GM19452 (cell line): ENCODE measurements at regions not wholly inside any gene's neighbourhood (a gene's known extent, or its start where the extent isn't known, plus 50 kb on each side); places are given as distances from the start of the nearest gene placed in this dataset.

ENCODE experiments used
- ATAC-seq: cut with Tn5 transposase; IDR thresholded peaks from one replicate; pipeline ENCODE4 v1.9.1; 2021; ENCODE audit not compliant: unreplicated experiment

- no peak for ATAC-seq
These were observed 168.5 kb downstream of the TEX36 start for GRCh38 chr10:125514206-125515162.

DNA sequence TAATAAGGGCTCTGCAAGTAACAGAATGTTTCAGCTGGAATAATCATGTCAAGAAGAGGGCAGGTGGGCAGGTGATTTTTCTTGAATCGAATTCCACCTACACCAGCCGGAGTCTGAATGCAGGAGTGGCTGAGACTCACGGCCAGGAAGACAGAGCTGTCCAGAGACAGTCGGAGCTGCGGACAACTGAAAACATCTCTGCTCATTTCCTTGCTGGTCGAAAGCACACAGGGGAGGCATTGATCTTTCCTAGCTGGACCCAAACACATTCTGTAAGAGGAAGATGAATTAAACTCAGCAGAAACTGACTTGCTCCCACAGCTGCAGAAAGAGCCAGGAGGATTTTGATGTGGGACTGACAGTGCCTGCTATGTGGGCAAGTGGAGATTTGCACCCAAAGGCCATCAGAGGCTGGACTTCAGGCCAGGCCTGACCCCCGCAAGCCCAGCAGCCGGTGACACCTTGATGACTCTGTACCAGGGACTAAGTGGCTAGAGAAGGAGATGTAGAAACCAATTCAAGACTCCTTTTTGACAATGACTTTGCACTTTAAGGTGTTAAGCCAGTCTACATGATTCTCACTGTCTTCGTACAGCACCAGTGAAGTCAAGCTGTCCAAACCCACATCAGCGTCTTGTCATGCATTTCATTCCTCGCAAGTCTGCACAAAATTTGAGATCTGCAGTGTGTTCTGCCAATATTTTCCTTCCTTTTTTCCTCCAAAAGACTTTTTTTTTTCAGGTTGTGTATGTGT lies 169.4 kb downstream of the TEX36 start:
- ATAC-seq, result no peak

- ATAC-seq, result no peak
These were observed 172.0 kb downstream of the TEX36 start for GRCh38 chr10:125510998-125511397.

- no peak for ATAC-seq
These were observed 177.3 kb downstream of the TEX36 start for GRCh38 chr10:125505648-125506047.

GRCh38 chr10:125502276-125502675 lies 180.7 kb downstream of the TEX36 start:
- no peak for ATAC-seq

DNA sequence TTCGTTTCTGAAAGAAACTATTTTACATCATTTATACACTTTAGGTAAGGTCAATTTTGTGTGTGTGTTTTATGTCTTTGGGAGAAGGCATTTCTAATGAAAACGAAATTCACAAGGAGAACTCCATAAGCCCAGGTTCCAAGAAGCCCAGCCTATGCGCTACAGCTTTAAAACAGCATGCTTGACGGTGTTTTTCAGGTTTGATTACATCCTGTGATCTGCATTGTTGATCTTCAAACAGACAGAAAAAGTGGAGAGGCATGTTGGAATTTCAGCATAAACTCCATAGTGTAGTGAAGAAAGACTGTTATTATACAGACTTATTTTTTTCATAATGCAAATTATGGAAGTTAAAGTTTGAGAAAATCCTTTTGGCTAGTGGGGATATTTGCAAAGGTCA lies 187.6 kb downstream of the TEX36 start:
- no peak for ATAC-seq

DNA sequence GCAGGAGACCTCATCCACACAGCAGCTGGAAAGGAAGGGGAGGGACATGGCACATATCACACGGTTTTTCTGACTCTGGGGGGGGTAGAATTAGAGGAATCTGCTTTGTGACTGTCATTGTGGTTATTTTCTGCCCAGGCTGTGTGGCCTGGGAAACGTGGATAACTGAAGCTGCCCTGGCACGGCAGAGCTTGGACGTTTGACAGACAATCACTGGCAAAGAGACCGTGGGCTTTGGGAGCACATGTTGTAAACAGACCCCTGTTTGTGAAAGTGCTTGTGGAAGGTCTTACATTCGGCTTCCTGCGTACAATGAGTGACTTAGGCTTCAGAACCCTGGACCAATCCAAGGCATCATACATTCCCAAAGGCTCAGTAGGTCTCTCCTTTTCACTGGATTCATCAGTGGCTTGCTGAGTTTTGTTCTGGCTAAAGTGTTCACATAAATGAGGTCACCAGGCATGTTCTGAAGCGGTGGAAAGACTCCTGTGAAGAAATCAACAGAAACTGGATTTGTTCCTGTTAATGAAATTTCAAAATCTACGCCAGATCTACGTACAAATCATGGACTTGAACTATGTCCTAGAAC lies 188.2 kb downstream of the TEX36 start:
- no peak for ATAC-seq

DNA sequence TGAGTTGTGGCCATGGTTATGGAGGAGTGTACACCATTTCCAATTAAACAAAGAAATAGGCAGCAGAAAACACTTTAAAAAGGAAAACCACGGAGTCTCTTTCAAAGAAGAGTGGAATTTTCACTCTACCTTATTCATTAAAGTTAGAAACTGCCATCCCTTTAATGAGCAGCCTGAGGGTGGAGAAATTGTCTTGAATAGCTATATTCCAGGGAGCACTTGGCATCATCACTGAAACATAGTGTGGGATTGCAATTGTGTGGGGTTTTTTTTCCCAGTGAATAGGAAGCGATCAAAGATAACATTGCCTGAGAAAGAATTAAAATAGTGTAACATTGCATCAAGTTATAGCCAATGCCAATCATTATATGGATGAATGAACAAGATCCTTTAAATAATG lies 191.6 kb downstream of the TEX36 start:
- ATAC-seq, result no peak

DNA sequence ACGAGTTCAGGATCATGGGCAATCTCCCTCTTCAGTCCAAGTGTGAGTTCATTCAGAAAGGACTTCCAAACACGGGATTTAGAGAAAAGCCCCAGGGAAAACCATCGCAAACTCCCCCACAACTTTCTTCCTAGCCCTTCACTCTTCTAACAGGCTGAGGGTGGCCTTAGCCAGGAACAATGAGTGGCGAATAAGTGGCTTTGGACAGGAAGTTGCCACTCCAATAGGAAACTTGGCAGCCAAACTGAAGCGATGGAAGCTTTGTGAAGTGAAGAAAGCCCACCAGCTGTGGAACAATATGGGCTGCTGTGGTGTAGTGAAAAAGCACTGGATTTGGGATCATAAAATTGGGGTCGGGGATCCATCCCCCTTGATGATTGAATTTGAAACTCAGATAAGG lies 193.2 kb downstream of the TEX36 start:
- no peak for ATAC-seq

DNA sequence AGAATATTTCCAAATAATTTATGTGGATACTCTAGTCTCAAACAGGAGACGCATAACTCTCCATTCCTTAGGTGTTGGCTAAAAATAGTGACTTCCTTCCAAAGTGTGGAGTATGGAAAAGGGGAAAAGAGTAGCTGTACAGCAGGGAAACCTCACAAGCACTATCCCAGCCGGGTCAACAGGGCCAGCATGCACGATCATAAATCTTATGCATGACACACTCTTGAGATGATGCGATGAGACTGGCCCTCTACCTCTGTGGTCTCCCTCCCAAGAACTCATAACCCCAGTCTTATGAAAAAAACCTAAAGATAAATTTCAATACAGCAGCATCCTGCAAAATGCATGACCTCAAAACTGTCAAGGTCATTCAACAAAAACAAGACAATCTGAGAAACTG lies 197.3 kb downstream of the TEX36 start:
- no peak for ATAC-seq

DNA sequence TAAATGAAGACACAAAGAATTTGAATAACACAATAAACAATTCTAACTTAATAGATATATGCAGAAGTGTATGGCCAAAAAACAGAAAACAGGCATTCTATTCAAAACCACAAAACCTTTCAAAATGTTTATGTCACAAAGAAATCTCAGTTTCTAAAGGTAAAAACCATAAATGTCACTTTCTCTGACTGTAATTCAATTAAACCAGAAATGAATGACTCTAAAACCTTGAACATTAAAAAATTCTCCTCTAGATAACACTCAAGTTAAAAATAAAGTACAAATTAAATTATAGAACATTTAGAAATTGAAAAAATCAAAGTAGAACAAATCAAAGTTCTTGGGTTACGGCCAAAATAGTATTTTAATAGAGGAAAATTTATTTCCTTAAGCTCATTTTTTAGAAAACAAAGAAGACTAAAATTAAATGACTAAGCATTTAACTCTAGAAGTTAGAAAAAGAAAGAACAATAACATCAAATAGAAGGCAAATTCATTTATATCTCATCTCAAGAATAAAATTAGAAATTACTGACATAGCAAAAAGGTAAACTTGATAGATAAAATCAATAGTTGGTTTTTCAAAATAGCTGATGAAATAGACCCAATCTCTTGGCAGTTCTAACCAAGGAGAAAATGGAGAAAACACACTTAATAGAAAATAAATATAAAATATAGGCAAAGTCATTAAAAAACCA lies 198.8 kb downstream of the TEX36 start:
- no peak for ATAC-seq

GRCh38 chr10:125482637-125483036 lies 200.3 kb downstream of the TEX36 start:
- no peak for ATAC-seq

DNA sequence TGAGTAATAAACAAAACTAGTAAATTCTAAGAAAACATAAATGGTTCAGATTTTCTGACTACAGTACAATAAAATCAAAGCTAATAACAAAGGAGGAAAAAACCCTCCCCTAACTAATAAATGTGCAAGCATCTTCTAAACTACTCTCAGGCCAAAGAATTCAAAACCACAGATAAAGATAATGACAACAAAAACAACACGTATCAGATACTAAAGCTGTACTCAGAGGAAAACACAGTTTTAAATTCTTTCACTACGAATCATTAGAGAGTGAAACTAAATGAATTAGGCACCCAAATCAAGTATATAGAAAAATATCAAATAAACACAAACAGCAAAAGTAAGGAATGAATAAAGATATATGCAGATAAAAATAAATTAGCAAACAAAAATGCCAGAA lies 200.9 kb downstream of the TEX36 start:
- no peak for ATAC-seq

DNA sequence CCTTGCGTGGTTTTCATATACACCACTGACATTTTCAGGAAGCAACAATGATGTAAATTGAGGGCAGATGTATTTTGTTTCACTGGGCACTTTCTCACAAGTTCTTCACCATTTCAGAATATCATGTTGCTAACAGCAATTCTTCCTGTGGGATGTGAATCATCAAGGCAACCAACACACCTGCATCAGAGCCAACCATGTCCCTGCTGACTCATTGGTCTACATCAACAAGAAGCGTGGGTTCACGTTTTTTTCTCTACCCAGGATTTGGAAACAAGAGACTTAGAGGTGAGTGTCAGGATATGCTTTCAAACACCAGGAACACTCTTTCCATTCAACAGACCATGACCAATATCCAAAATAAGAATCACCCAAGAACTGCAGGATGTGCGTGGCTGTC lies 203.9 kb downstream of the TEX36 start:
- ATAC-seq, result no peak

DNA sequence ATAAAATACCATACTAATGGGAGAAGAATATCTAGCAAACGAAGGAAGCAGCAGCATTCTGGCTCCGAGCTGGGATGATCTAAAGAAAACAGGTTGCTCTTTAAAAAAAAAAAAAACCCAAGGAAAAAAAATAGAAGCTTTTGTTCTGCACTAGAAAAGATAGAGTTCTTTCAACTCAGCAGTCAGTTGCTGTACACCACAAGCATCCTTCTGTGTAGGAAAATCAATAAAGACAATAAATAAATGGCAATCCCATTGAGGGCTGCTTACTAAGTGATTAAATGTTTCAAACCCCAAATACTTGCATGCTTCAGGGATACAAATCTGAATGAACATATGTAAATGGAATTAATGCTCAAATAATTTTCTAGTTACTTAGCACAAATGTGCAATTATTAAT lies 207.1 kb downstream of the TEX36 start:
- ATAC-seq, result no peak

DNA sequence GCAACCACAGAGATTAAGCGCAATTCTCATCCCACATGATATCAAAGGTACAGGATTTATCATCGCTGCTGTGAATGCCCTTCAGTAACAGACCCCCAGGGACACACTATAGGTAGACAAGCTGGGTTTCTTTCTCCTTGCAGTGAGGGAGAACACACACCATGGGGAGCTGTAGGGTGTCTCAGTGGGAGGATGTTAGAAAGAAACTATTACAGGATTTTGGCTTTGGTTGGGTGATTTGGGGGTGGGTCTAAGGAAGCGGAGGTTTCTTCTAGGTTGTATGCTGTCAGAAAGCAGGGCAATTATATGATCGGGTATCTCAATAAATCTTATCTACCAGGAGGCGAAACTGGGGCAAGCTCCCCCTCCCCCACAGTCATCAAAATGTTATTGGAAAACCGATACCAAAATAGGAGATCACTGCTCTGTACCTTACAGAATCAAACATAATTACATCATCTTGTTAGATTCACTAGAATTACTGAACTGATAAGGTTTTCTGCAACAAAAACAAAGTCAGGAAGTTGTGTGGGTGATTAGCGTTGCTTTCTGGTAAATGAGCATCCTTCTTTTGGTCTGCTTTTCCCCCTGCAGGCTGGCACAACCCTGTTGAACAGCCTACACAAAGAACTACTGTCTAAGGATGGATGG lies 209.7 kb downstream of the TEX36 start:
- no peak for ATAC-seq

DNA sequence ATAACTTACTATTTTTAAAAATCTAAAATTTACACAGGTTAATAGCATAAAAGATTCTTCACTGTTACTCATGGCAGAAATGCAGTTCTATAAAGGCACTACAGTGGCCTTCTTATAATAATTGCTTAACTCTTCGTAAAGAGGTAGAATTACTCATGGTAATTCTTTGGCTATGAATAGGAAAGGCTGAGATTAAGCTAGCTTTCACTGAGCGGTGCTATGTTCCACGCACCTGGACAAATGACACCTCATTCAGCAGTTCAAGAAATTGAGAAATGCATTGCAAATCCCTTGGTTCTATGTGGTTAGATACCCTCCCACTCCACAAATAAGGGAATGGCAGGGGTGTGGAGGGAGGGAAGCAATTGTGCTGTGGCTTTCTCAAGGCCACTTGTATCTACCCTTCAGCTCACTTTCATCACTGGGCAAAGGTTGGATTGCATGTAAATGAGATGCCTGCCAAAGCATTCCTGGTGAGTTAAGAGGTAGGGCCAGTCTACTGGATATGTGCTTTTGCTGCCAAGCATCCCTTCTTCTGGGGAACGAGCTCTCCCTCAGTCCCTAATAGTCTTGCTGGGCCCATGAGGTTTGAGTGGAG lies 210.9 kb downstream of the TEX36 start:
- no peak for ATAC-seq

DNA sequence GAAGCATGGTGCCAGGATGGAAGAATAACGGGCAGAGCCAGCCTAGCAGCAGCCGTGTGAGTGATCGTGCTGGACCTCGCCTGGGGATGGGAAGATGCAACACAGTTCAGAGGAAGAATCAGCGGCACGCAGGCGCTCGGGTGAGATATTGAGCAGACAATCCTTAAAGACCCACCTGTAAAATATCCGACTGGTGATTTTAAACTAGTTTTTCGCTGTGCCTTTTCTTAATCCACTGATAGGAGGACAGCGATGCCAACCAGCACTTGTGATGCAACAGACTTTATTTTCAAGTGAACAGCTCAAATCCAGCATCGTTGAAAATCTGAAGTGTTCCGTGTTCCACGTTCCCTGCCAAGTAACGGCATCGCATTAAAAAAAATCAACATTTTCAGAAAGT lies 214.7 kb downstream of the TEX36 start:
- ATAC-seq, result no peak

GRCh38 chr10:125466685-125467084 lies 216.3 kb downstream of the TEX36 start:
- ATAC-seq, result no peak

GRCh38 chr10:125462845-125463244 lies 220.1 kb downstream of the TEX36 start:
- no peak for ATAC-seq
